Stomach (tissue), 8 donors: ENCODE measurements at regions not wholly inside any gene's neighbourhood (a gene's known extent, or its start where the extent isn't known, plus 50 kb on each side); places are given as distances from the start of the nearest gene placed in this dataset.
A peak's percentile ranks its signal among the peaks of the same experiment; 100 is the strongest.

Experiments
- DNase-seq, 2 donors: peaks; one replicate each; pipeline versions ENCODE4 v3.0.0 to v3.0.0-alpha.2; 2013 to 2019
- H3K27ac ChIP-seq, 5 donors: fragments of 200-600 bp in 4 of 5; sonication (generic) in 4 of 5; one replicate each; pipeline ENCODE4 v1.5.1; 2013 to 2019; ENCODE audit warnings: mild to moderate bottlenecking in 1 of 5, moderate library complexity in 1 of 5
- H3K27me3 ChIP-seq, 3 donors: fragments of 200-600 bp; sonication (generic); one replicate each; pipeline ENCODE4 v1.5.1; 2017 to 2019; ENCODE audit warnings: mixed run types in 1 of 3
- H3K36me3 ChIP-seq, 4 donors: fragments of 200-600 bp; sonication (generic); 1 replicate in 3 of 4; 2 replicates in 1 of 4; pipeline ENCODE4 v1.5.1; 2016 to 2019
- H3K4me1 ChIP-seq, 4 donors: fragments of 200-600 bp; sonication (generic); one replicate each; pipeline ENCODE4 v1.5.1; 2016 to 2019
- H3K4me3 ChIP-seq, 4 donors: fragments of 200-600 bp; sonication (generic) in 3 of 4; one replicate each; pipeline ENCODE4 v1.5.1; 2016 to 2019; ENCODE audit warnings: mild to moderate bottlenecking in 1 of 4
- H3K9me3 ChIP-seq, 4 donors: fragments of 200-600 bp; sonication (generic); one replicate each; pipeline ENCODE4 v1.5.1; 2016 to 2019
- EP300 ChIP-seq: sonication (generic); formaldehyde crosslinking; IDR thresholded peaks from one replicate; pipeline ENCODE4 v1.6.1; 2017; ENCODE audit warnings: antibody characterized with exemption
- POLR2A ChIP-seq, 4 donors: fragments of 450-650 bp; IDR thresholded peaks; one replicate each; pipeline ENCODE4 v1.6.1; 2016; ENCODE audit warnings: antibody characterized with exemption in 4 of 4, control low read depth in 2 of 4, mild to moderate bottlenecking in 1 of 4, moderate library complexity in 1 of 4
- POLR2AphosphoS5 ChIP-seq, 3 donors: sonication (generic); formaldehyde crosslinking; IDR thresholded peaks; one replicate each; pipeline ENCODE4 v1.6.1; 2016; ENCODE audit warnings: antibody characterized with exemption in 3 of 3
- WGBS, 5 donors: extraction: QIAGEN DNeasy Blood & Tissue Kit in 3 of 5; methylation state at CpG; one replicate each; pipeline versions ENCODE4 v1.1.5 to v1.1.7; 2013 to 2018; 5-methylcytosine and 5-hydroxymethylcytosine counted together
- intact Hi-C: fragments of 100-400 bp; cut with DNase I; formaldehyde crosslinking; loops from one replicate; pipeline ENCODE4 v1.15.1; 2023; ENCODE audit warnings: low total_unique reads
- TF ChIP-seq, protein P1 (sequence below), 7 experiments: fragments of 450-650 bp in 4 of 7; fragments of 200-600 bp in 3 of 7; sonication (generic) in 3 of 7; IDR thresholded peaks; one replicate each; pipeline ENCODE4 v1.5.1; 2016 to 2019; ENCODE audit warnings: antibody characterized with exemption in 7 of 7, control low read depth in 2 of 7, mild to moderate bottlenecking in 1 of 7
- donor health status: healthy with polysubstance abuse.
- donor health status: Bipolar disorder and iron deficiency.
- donor health status: healthy.

- Histone ChIP-seq H3K4me3 (no peak overlapping the region), H3K27ac (peak overlapping the region in 2 of 5 donors; percentile 34 to 43), H3K36me3 (no peaks in the 10 kb centered on the region), H3K27me3 (no peaks in the 10 kb centered on the region), H3K9me3 (no peaks in the 10 kb centered on the region), H3K4me1 (peaks cover 0 to 31% (median 0%) of the 10 kb centered on the region in 4 donors)
- no peak for DNase-seq
- 64 to 81% (median 74%) methylated on average over 1 of the region's 1 CpG for WGBS, 5 donors
- intact Hi-C loops: no loop called here
- TF ChIP-seq EP300: no peak
- no peak for TF ChIP-seq POLR2A (IDR thresholded peaks at IDR 0.05)
- no peak for TF ChIP-seq POLR2AphosphoS5 (IDR thresholded peaks at IDR 0.05)
- TF ChIP-seq, protein P1, sequence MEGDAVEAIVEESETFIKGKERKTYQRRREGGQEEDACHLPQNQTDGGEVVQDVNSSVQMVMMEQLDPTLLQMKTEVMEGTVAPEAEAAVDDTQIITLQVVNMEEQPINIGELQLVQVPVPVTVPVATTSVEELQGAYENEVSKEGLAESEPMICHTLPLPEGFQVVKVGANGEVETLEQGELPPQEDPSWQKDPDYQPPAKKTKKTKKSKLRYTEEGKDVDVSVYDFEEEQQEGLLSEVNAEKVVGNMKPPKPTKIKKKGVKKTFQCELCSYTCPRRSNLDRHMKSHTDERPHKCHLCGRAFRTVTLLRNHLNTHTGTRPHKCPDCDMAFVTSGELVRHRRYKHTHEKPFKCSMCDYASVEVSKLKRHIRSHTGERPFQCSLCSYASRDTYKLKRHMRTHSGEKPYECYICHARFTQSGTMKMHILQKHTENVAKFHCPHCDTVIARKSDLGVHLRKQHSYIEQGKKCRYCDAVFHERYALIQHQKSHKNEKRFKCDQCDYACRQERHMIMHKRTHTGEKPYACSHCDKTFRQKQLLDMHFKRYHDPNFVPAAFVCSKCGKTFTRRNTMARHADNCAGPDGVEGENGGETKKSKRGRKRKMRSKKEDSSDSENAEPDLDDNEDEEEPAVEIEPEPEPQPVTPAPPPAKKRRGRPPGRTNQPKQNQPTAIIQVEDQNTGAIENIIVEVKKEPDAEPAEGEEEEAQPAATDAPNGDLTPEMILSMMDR (IDR thresholded peaks at IDR 0.05): no peak
These were observed 77.0 kb upstream of the TMC1 start for GRCh38 chr9:72444435-72444834.

DNA sequence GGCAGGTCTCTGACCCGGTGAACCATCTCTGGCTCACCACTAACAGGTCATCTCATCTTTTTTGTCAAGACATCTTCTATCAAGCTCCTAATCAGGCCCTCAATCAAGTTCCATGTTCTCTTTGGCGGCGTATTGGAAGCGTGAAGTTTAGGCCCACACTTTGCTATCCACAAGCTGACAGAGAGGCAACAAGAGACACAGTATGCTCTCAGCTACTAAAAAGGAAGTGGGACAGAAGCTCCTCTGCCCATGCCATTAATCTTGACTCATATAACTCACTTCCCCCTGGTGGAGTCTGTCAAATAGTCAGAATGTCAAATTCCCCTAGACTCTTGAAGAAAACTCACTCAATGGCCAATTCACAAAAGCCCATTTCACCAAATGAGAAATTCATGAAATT lies 77.6 kb upstream of the TMC1 start:
- 78 to 94% (median 83%) methylated on average over 4 of the region's 4 CpGs for WGBS, 5 donors
- no peak for TF ChIP-seq POLR2AphosphoS5 (IDR thresholded peaks at IDR 0.05)
- TF ChIP-seq, protein P1 (IDR thresholded peaks at IDR 0.05): no peak
- no peak for TF ChIP-seq POLR2A (IDR thresholded peaks at IDR 0.05)
- TF ChIP-seq EP300: no peak

DNA sequence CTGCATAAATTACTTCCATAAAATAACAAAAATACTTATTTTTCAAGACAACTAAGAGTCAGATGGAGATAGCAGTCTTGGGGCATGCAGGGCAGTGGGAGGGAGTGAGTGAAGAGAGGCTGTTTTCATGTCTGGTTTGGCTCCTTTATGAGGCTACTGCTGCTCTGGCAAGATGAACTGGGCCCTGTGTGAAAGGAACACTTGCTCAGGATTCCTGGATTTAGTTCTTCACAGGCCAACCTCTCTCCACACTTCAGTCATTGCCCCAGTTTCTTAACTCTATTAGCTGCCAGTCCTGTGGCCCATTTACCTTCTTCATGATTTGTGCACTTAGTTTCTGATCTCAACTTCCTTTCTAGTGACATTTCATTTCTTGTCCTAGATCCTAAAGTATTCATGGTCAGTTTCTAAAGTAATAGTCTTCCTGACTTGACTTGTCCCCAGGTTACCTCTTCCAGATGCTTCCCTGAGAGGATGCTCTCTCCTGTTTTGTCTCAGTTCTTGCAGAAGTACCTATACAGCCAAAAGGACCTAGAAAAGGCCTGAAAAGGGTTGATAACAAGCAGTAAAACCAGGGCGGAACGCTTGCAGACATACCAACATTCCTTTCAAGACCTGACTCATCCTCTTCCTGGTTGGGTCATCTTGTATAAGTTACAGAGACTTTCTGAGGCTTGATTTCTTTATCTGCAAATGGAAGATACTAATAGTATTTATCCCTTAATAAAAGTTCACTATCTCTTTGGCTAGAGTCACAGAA lies 77.0 kb upstream of the ZFAND5 start:
- peaks cover 0 to 31% (median 0%) of the 10 kb centered on the region in 4 donors for H3K4me1 ChIP-seq
- H3K27ac ChIP-seq: no peak overlapping the region
- H3K27me3 ChIP-seq: no peaks in the 10 kb centered on the region
- no peaks in the 10 kb centered on the region for H3K36me3 ChIP-seq
- intact Hi-C loops: no loop called here
- H3K9me3 ChIP-seq: no peaks in the 10 kb centered on the region
- TF ChIP-seq EP300: no peak
- TF ChIP-seq, protein P1 (IDR thresholded peaks at IDR 0.05): no peak
- TF ChIP-seq POLR2A (IDR thresholded peaks at IDR 0.05): no peak
- no peak for DNase-seq
- WGBS, 5 donors: 75 to 88% (median 79%) methylated on average over 2 of the region's 2 CpGs
- H3K4me3 ChIP-seq: no peak overlapping the region

More for the DNA sequence above, 77.6 kb upstream of the TMC1 start:
- Histone ChIP-seq H3K4me1 (peaks cover 0 to 31% (median 0%) of the 10 kb centered on the region in 4 donors), H3K27me3 (no peaks in the 10 kb centered on the region), H3K9me3 (no peaks in the 10 kb centered on the region), H3K36me3 (no peaks in the 10 kb centered on the region), H3K27ac (peak overlapping the region in 2 of 5 donors; percentile 34 to 43), H3K4me3 (no peak overlapping the region)
- intact Hi-C loops: no loop called here
- DNase-seq: no peak

- WGBS, 5 donors: 75 to 80% (median 80%) methylated on average over 7 of the region's 7 CpGs
- H3K4me1 ChIP-seq: peaks cover 0 to 31% (median 0%) of the 10 kb centered on the region in 4 donors
- H3K9me3 ChIP-seq: no peaks in the 10 kb centered on the region
- TF ChIP-seq, protein P1 (IDR thresholded peaks at IDR 0.05): no peak
- no peak for TF ChIP-seq POLR2A (IDR thresholded peaks at IDR 0.05)
- TF ChIP-seq POLR2AphosphoS5 (IDR thresholded peaks at IDR 0.05): no peak
- TF ChIP-seq EP300: no peak
- H3K27me3 ChIP-seq: no peaks in the 10 kb centered on the region
- H3K36me3 ChIP-seq: no peaks in the 10 kb centered on the region
- intact Hi-C loops: no loop called here
- H3K27ac ChIP-seq: no peak overlapping the region
- DNase-seq: peak in 1 of 2 donors; percentile 37
- no peak overlapping the region for H3K4me3 ChIP-seq
These were observed 76.2 kb upstream of the ZFAND5 start for GRCh38 chr9:72440992-72441847.
